ENCODE measurements at regions not wholly inside any gene's neighbourhood (a gene's known extent, or its start where the extent isn't known, plus 50 kb on each side); places are given as distances from the start of the nearest gene placed in this dataset.

GRCh38 chr3:16759227-16759903, 125.4 kb upstream of the PLCL2 start (continued):
- TF ChIP-seq ZNF462 (CRISPR knock-in tag; IDR thresholded peaks at IDR 0.05) (no peak), STAT1 (IDR thresholded peaks at IDR 0.05; ENCODE audit: unreplicated experiment) (no peak), POLR2AphosphoS5 (IDR thresholded peaks at IDR 0.05; ENCODE audit: low read depth) (no peak), CTCF (conservative IDR thresholded peaks at IDR 0.05; ENCODE audit: low read depth in 2 of 2) (no peak), EZH2 (IDR thresholded peaks at IDR 0.05; ENCODE audit: low read depth, unreplicated experiment) (no peak)

- Histone ChIP-seq H3K36me3 (ENCODE audit: insufficient read depth) (no peaks in the 10 kb centered on the region), H3K4me3 (no peak overlapping the region), H4K20me1 (replicated peaks; ENCODE audit: insufficient read depth) (no peaks in the 10 kb centered on the region), H3K27me3 (ENCODE audit: insufficient read depth) (no peaks in the 10 kb centered on the region), H3K27ac (ENCODE audit: low read depth) (no peak overlapping the region), H3K79me2 (replicated peaks; ENCODE audit: insufficient read depth) (no peaks in the 10 kb centered on the region), H3F3A (replicated peaks; ENCODE audit: low read depth) (no peaks in the 10 kb centered on the region), H3K9me2 (ENCODE audit: insufficient read depth) (peaks cover 12% of the 10 kb centered on the region; the same call in 1 of the 2 replicates), H3K4me2 (no peak overlapping the region), H3K4me1 (ENCODE audit: insufficient read depth) (peaks cover 12% of the 10 kb centered on the region), H2AFZ (no peak overlapping the region)
- H3K4me3 Mint-ChIP-seq = no peak overlapping the region
- DNase-seq (ENCODE audit: low spot score) (no peak), ATAC-seq (no peak)
- no peak overlapping the region for H3K27ac Mint-ChIP-seq
- H3K36me3 Mint-ChIP-seq (ENCODE audit: low read depth) = no peaks in the 10 kb centered on the region; the same call in 2 of the 3 replicates
- no peaks in the 10 kb centered on the region; the same call in 2 of the 3 replicates for H3K9me3 Mint-ChIP-seq
- H3K4me1 Mint-ChIP-seq = peaks cover 12% of the 10 kb centered on the region
- no peaks in the 10 kb centered on the region for H3K27me3 Mint-ChIP-seq (ENCODE audit: insufficient read depth, low read depth, poor library complexity)
- TF ChIP-seq POLR2AphosphoS5 (IDR thresholded peaks at IDR 0.05; ENCODE audit: low read depth) (no peak), NANOG (IDR thresholded peaks at IDR 0.05; ENCODE audit: borderline replicate concordance) (no peak), ZNF331 (CRISPR knock-in tag; IDR thresholded peaks at IDR 0.05; ENCODE audit: low read depth) (no peak), CTCF (conservative IDR thresholded peaks at IDR 0.05; ENCODE audit: low read depth in 2 of 2) (no peak)
Measured at GRCh38 chr3:16761571-16761970, 123.2 kb upstream of the PLCL2 start.

All from GM23338 (cell line).